Cardiac muscle cell (in vitro differentiated cells and primary cell): ENCODE measurements at regions not wholly inside any gene's neighbourhood (a gene's known extent, or its start where the extent isn't known, plus 50 kb on each side); places are given as distances from the start of the nearest gene placed in this dataset.

Experiments used
- DNase-seq, 2 donors: peaks; one replicate each; pipeline versions ENCODE4 v3.0.0 to v3.0.0-alpha.2; 2010 to 2017; ENCODE audit warnings: low read depth in 1 of 2, low spot score in 1 of 2
- H3K27ac ChIP-seq: fragments of 200-600 bp; sonication (generic); 2 replicates; pipeline ENCODE4 v1.5.1; 2016
- H3K27me3 ChIP-seq: fragments of 200-600 bp; sonication (generic); 2 replicates; pipeline ENCODE4 v1.6.0; 2016; ENCODE audit warnings: control low read depth
- H3K36me3 ChIP-seq: fragments of 200-600 bp; sonication (generic); 2 replicates; pipeline ENCODE4 v1.5.1; 2016; ENCODE audit warnings: control low read depth
- H3K4me1 ChIP-seq: fragments of 200-600 bp; sonication (generic); 2 replicates; pipeline ENCODE4 v1.8.1; 2017; ENCODE audit warnings: low read depth, mild to moderate bottlenecking, mixed run types
- H3K4me3 ChIP-seq: fragments of 200-600 bp; sonication (generic); 2 replicates; pipeline ENCODE4 v1.5.1; 2016; ENCODE audit warnings: mild to moderate bottlenecking
- H3K9me3 ChIP-seq: fragments of 200-600 bp; sonication (generic); 2 replicates; pipeline ENCODE4 v1.5.1; 2017; ENCODE audit warnings: low read depth, mild to moderate bottlenecking, control low read depth
- TF ChIP-seq, protein P1 (sequence below): IDR thresholded peaks from 2 replicates; pipeline ENCODE4 v1.5.1; 2012; ENCODE audit warnings: low read depth, mild to moderate bottlenecking, low read length

DNA sequence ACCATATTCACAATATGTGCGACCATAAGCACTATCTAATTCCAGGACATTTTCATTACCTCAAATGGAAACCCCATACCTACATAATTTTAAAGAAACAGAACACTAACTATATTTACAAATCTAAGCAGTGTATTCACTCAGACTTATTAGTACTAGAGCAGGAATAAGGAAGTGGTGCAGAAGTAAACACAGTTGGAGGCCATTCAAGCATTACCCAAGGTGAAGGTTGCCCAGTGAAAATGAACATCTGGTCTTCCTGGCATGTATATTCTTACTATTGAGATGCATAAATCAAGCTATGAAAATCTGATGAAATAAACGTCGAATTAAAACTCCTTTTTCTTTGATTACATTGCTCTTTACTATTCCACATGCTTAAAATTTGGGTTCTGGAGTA lies 78.9 kb upstream of the TTC14 start:
- no peak overlapping the region for H3K27ac ChIP-seq
- no peaks in the 10 kb centered on the region for H3K4me1 ChIP-seq

DNA sequence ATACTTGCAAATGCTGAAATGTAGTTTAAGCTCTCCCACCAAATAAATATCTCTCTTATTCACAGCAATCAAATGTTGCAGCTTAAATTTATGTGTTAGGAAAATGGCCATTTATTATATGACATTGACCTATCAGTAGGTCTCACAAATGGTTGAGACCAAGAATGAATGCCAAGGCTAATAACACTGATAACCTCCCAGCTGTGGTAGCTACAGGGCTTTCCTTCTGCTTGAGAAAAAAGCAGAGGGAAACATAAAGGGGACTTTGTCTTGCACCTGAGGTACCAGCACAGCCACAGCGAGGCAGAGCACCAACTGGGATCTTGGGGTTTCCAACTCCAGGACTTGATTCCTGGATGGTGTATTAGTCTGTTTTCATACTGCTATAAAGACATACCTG lies 73.1 kb upstream of the TTC14 start:
- TF ChIP-seq, protein P1, sequence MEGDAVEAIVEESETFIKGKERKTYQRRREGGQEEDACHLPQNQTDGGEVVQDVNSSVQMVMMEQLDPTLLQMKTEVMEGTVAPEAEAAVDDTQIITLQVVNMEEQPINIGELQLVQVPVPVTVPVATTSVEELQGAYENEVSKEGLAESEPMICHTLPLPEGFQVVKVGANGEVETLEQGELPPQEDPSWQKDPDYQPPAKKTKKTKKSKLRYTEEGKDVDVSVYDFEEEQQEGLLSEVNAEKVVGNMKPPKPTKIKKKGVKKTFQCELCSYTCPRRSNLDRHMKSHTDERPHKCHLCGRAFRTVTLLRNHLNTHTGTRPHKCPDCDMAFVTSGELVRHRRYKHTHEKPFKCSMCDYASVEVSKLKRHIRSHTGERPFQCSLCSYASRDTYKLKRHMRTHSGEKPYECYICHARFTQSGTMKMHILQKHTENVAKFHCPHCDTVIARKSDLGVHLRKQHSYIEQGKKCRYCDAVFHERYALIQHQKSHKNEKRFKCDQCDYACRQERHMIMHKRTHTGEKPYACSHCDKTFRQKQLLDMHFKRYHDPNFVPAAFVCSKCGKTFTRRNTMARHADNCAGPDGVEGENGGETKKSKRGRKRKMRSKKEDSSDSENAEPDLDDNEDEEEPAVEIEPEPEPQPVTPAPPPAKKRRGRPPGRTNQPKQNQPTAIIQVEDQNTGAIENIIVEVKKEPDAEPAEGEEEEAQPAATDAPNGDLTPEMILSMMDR, result no peak
- DNase-seq, result no peak
- Histone ChIP-seq H3K36me3 (no peaks in the 10 kb centered on the region), H3K27ac (no peak overlapping the region), H3K4me1 (no peaks in the 10 kb centered on the region), H3K4me3 (no peak overlapping the region), H3K9me3 (no peaks in the 10 kb centered on the region), H3K27me3 (no peaks in the 10 kb centered on the region)

More for the DNA sequence above, 78.9 kb upstream of the TTC14 start:
- Histone ChIP-seq H3K9me3 (no peaks in the 10 kb centered on the region), H3K36me3 (no peaks in the 10 kb centered on the region), H3K4me3 (no peak overlapping the region), H3K27me3 (no peaks in the 10 kb centered on the region)
- DNase-seq, result no peak
- TF ChIP-seq, protein P1, result no peak

DNA sequence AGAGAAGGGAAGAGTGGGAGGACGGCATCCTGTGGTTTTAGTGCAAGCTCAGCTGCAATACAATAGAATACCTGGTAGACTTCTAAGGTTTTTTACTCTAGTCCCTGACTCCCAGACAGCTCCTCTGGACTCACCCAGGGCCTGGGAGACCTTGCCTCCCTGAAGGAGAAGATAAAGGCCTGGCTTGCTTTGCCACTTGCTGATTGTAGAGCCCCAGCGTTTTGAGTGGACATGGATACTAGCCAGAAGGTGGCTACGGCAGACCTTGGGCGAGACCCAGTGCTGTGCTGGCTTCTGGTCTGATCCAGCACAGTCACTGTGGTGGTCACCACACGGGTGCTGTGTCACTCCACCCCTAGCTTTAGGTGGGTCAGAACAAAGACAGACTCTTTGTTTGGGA lies 72.2 kb upstream of the TTC14 start:
- no peak overlapping the region for H3K27ac ChIP-seq
- no peak for DNase-seq

DNA sequence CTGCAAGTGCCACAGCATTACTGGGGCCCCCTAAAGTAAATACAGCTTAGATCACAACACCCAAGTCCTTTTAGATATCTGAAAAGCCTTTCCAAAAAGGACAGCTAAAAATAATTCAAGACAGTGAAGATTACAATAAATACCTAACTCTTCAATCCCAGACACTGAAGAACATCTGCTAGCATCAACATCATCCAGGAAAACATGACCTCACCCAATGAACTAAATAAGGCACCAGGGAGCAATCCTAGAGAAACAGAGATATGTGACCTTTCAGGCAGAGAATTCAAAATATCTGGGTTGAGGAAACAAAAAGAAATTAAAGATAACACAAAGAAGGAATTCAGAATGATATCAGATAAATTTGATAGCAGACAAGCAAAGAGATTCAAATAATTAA lies 71.7 kb upstream of the TTC14 start:
- no peaks in the 10 kb centered on the region for H3K4me1 ChIP-seq
- no peaks in the 10 kb centered on the region for H3K36me3 ChIP-seq
- H3K9me3 ChIP-seq, result no peaks in the 10 kb centered on the region
- H3K4me3 ChIP-seq, result no peak overlapping the region
- no peak for DNase-seq
- TF ChIP-seq, protein P1, result no peak
- no peaks in the 10 kb centered on the region for H3K27me3 ChIP-seq
- H3K27ac ChIP-seq, result no peak overlapping the region

More for the DNA sequence above, 72.2 kb upstream of the TTC14 start:
- Histone ChIP-seq H3K27me3 (no peaks in the 10 kb centered on the region), H3K4me1 (no peaks in the 10 kb centered on the region), H3K9me3 (no peaks in the 10 kb centered on the region), H3K4me3 (no peak overlapping the region), H3K36me3 (no peaks in the 10 kb centered on the region)
- TF ChIP-seq, protein P1, result no peak

DNA sequence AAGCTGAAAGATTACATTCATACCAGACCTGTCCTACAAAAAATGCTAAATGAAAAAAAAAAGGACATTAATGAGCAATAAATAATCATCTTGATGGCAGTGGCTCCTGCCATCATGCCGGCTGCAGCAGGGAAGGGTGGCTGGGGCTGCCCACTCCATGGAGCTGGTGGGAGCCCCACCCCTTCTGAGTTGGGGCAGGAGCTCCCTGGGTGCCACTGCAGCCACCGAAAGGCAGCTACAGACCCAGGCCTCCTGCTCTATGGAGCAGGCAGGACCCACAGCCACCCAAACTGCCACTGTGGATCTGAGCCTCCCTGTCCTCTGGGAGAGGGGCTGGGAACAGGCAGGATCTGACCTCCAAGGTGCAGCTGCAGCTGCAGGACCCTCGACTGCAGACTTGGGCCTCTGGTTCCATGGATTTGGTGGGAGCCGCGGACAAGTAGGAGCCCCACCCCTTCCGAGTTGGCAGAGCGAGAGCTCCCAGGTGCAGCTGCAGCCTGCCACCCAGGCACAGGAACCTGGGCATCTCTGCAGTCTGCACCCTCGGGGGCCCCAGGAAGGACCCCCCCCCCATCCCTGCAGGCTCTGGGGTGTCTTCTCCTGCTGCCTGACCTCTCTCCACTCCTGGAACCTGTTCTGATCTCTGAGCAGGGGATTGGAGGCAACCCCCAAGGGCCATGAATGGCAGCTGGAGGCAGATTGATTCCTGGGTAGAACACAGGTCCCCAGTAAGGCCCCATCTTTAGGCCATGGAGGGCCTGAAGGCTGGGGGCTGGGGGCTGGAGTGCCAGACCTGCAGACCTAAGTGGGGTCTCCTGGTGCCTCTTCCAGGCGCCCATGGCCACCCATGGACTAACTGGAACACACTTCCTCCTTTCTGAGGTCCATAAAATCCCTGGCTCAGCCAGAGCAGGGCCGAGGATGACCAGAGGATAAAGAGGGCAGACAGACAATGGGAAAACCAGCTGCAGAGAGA lies 70.4 kb upstream of the TTC14 start:
- no peak overlapping the region for H3K4me3 ChIP-seq
- DNase-seq, result no peak

More for the DNA sequence above, 70.4 kb upstream of the TTC14 start:
- H3K9me3 ChIP-seq, result no peaks in the 10 kb centered on the region
- TF ChIP-seq, protein P1, result no peak
- no peak overlapping the region for H3K27ac ChIP-seq
- H3K27me3 ChIP-seq, result no peaks in the 10 kb centered on the region
- H3K4me1 ChIP-seq, result no peaks in the 10 kb centered on the region
- H3K36me3 ChIP-seq, result no peaks in the 10 kb centered on the region
